T-helper 2 cell treated with Interferon-gamma antibody and Interleukin-4, amounts not matched to agents 5 μg/mL and 100 μg/mL, for 36 hours (primary cell): ENCODE measurements at regions not wholly inside any gene's neighbourhood (a gene's known extent, or its start where the extent isn't known, plus 50 kb on each side); places are given as distances from the start of the nearest gene placed in this dataset.

ENCODE experiments used
- DNase-seq: peaks from one replicate; pipeline ENCODE4 v3.0.0; 2021; ENCODE audit warnings: low spot score
- H3K27ac Mint-ChIP-seq: one replicate; pipeline ENCODE4 v1.8.0; 2021; ENCODE audit warnings: mild to moderate bottlenecking, mixed read lengths
- H3K27me3 Mint-ChIP-seq: one replicate; pipeline ENCODE4 v1.8.0; 2021; ENCODE audit warnings: low read depth, mixed read lengths
- H3K36me3 Mint-ChIP-seq: one replicate; pipeline ENCODE4 v1.8.0; 2021; ENCODE audit warnings: low read depth, mixed read lengths
- H3K4me1 Mint-ChIP-seq: one replicate; pipeline ENCODE4 v1.8.0; 2021; ENCODE audit warnings: low read depth, mixed read lengths
- H3K4me3 Mint-ChIP-seq: one replicate; pipeline ENCODE4 v1.8.0; 2022; ENCODE audit warnings: mild to moderate bottlenecking, moderate library complexity, mixed read lengths
- H3K9me3 Mint-ChIP-seq: one replicate; pipeline ENCODE4 v1.8.0; 2021; ENCODE audit warnings: mixed read lengths

GRCh38 chr14:82528016-82528415 lies 994.4 kb upstream of the SEL1L start:
- Mint-ChIP-seq H3K4me1 (no peaks in the 10 kb centered on the region), H3K27me3 (no peaks in the 10 kb centered on the region), H3K4me3 (no peak overlapping the region), H3K36me3 (no peaks in the 10 kb centered on the region), H3K27ac (no peak overlapping the region), H3K9me3 (peaks cover 44% of the 10 kb centered on the region)
- DNase-seq, result no peak

GRCh38 chr14:82533351-82533750 lies 999.7 kb upstream of the SEL1L start:
- no peak overlapping the region for H3K27ac Mint-ChIP-seq
- H3K9me3 Mint-ChIP-seq, result peaks cover 46% of the 10 kb centered on the region
- H3K27me3 Mint-ChIP-seq, result no peaks in the 10 kb centered on the region
- no peaks in the 10 kb centered on the region for H3K4me1 Mint-ChIP-seq
- no peak for DNase-seq
- H3K36me3 Mint-ChIP-seq, result no peaks in the 10 kb centered on the region
- no peak overlapping the region for H3K4me3 Mint-ChIP-seq

GRCh38 chr14:82536566-82536965 lies 1002.9 kb upstream of the SEL1L start:
- Mint-ChIP-seq H3K4me3 (no peak overlapping the region), H3K4me1 (no peaks in the 10 kb centered on the region), H3K27ac (no peak overlapping the region), H3K27me3 (no peaks in the 10 kb centered on the region), H3K9me3 (peaks cover 47% of the 10 kb centered on the region), H3K36me3 (no peaks in the 10 kb centered on the region)
- no peak for DNase-seq

- H3K9me3 Mint-ChIP-seq, result peaks cover 54% of the 10 kb centered on the region
- no peak overlapping the region for H3K4me3 Mint-ChIP-seq
- H3K36me3 Mint-ChIP-seq, result no peaks in the 10 kb centered on the region
- no peaks in the 10 kb centered on the region for H3K27me3 Mint-ChIP-seq
- H3K27ac Mint-ChIP-seq, result no peak overlapping the region
- no peak for DNase-seq
- no peaks in the 10 kb centered on the region for H3K4me1 Mint-ChIP-seq
Measured at GRCh38 chr14:82537831-82538230, 1004.2 kb upstream of the SEL1L start.

- no peaks in the 10 kb centered on the region for H3K4me1 Mint-ChIP-seq
- H3K27me3 Mint-ChIP-seq, result no peaks in the 10 kb centered on the region
- no peak for DNase-seq
- no peaks in the 10 kb centered on the region for H3K36me3 Mint-ChIP-seq
- H3K9me3 Mint-ChIP-seq, result peaks cover 51% of the 10 kb centered on the region
- H3K4me3 Mint-ChIP-seq, result no peak overlapping the region
- no peak overlapping the region for H3K27ac Mint-ChIP-seq
Measured at GRCh38 chr14:82546401-82546800, 1012.7 kb upstream of the SEL1L start.

GRCh38 chr14:82549306-82549990 lies 1015.8 kb upstream of the SEL1L start:
- Mint-ChIP-seq H3K9me3 (peaks cover 35% of the 10 kb centered on the region), H3K36me3 (no peaks in the 10 kb centered on the region), H3K4me3 (no peak overlapping the region), H3K4me1 (no peaks in the 10 kb centered on the region), H3K27ac (no peak overlapping the region), H3K27me3 (no peaks in the 10 kb centered on the region)
- no peak for DNase-seq

GRCh38 chr14:82562881-82563280 lies 1029.2 kb upstream of the SEL1L start:
- H3K4me3 Mint-ChIP-seq, result no peak overlapping the region

GRCh38 chr14:82565825-82566224 lies 1032.2 kb upstream of the SEL1L start:
- Mint-ChIP-seq H3K9me3 (peaks cover 39% of the 10 kb centered on the region), H3K27me3 (no peaks in the 10 kb centered on the region), H3K36me3 (no peaks in the 10 kb centered on the region), H3K4me3 (no peak overlapping the region), H3K27ac (no peak overlapping the region), H3K4me1 (no peaks in the 10 kb centered on the region)
- DNase-seq, result no peak

More at GRCh38 chr14:82562881-82563280, 1029.2 kb upstream of the SEL1L start:
- no peak for DNase-seq
- H3K9me3 Mint-ChIP-seq, result peaks cover 38% of the 10 kb centered on the region
- H3K27ac Mint-ChIP-seq, result no peak overlapping the region
- H3K27me3 Mint-ChIP-seq, result no peaks in the 10 kb centered on the region
- H3K4me1 Mint-ChIP-seq, result no peaks in the 10 kb centered on the region
- H3K36me3 Mint-ChIP-seq, result no peaks in the 10 kb centered on the region

- DNase-seq, result no peak
- Mint-ChIP-seq H3K27ac (no peak overlapping the region), H3K4me3 (no peak overlapping the region), H3K9me3 (peaks cover 22% of the 10 kb centered on the region), H3K27me3 (no peaks in the 10 kb centered on the region), H3K4me1 (no peaks in the 10 kb centered on the region), H3K36me3 (no peaks in the 10 kb centered on the region)
Measured at GRCh38 chr14:82587226-82587625, 1053.6 kb upstream of the SEL1L start.

GRCh38 chr14:82595466-82595865 lies 1061.8 kb upstream of the SEL1L start:
- H3K9me3 Mint-ChIP-seq, result peaks cover 12% of the 10 kb centered on the region
- H3K27ac Mint-ChIP-seq, result no peak overlapping the region
- H3K27me3 Mint-ChIP-seq, result no peaks in the 10 kb centered on the region
- H3K36me3 Mint-ChIP-seq, result no peaks in the 10 kb centered on the region
- DNase-seq, result no peak
- no peaks in the 10 kb centered on the region for H3K4me1 Mint-ChIP-seq
- H3K4me3 Mint-ChIP-seq, result no peak overlapping the region

- no peaks in the 10 kb centered on the region for H3K36me3 Mint-ChIP-seq
- H3K4me3 Mint-ChIP-seq, result no peak overlapping the region
- H3K4me1 Mint-ChIP-seq, result no peaks in the 10 kb centered on the region
- H3K9me3 Mint-ChIP-seq, result peaks cover 13% of the 10 kb centered on the region
- H3K27ac Mint-ChIP-seq, result no peak overlapping the region
- no peak for DNase-seq
- no peaks in the 10 kb centered on the region for H3K27me3 Mint-ChIP-seq
Measured at GRCh38 chr14:82602794-82603193, 1069.1 kb upstream of the SEL1L start.

- DNase-seq, result no peak
- Mint-ChIP-seq H3K4me1 (no peaks in the 10 kb centered on the region), H3K4me3 (no peak overlapping the region), H3K27ac (no peak overlapping the region), H3K36me3 (no peaks in the 10 kb centered on the region), H3K9me3 (peaks cover 13% of the 10 kb centered on the region), H3K27me3 (no peaks in the 10 kb centered on the region)
Measured at GRCh38 chr14:82604819-82605218, 1071.2 kb upstream of the SEL1L start.

GRCh38 chr14:82621881-82622450 lies 1088.3 kb upstream of the SEL1L start:
- H3K4me1 Mint-ChIP-seq, result no peaks in the 10 kb centered on the region
- H3K9me3 Mint-ChIP-seq, result peaks cover 18% of the 10 kb centered on the region
- no peaks in the 10 kb centered on the region for H3K27me3 Mint-ChIP-seq
- DNase-seq, result no peak
- H3K27ac Mint-ChIP-seq, result no peak overlapping the region
- no peak overlapping the region for H3K4me3 Mint-ChIP-seq
- no peaks in the 10 kb centered on the region for H3K36me3 Mint-ChIP-seq

- H3K36me3 Mint-ChIP-seq, result no peaks in the 10 kb centered on the region
Measured at GRCh38 chr14:82626156-82627066, 1092.8 kb upstream of the SEL1L start.

More at GRCh38 chr14:82626156-82627066, 1092.8 kb upstream of the SEL1L start:
- Mint-ChIP-seq H3K4me3 (no peak overlapping the region), H3K27ac (no peak overlapping the region), H3K9me3 (peaks cover 17% of the 10 kb centered on the region), H3K27me3 (no peaks in the 10 kb centered on the region), H3K4me1 (no peaks in the 10 kb centered on the region)
- DNase-seq, result no peak
